ENCODE measurements at regions not wholly inside any gene's neighbourhood (a gene's known extent, or its start where the extent isn't known, plus 50 kb on each side); places are given as distances from the start of the nearest gene placed in this dataset.

GRCh38 chr5:5980538-5980895 is 397.8 kb downstream of the MED10 start:
- Histone ChIP-seq H3K9me3 (ENCODE audit: control insufficient read depth, insufficient read depth, low read depth, low read length) (no peaks in the 10 kb centered on the region), H3K36me3 (ENCODE audit: control insufficient read depth in 2 of 2, insufficient read depth in 1 of 2, low read length in 2 of 2) (no peaks in the 10 kb centered on the region), H3K4me1 (ENCODE audit: control insufficient read depth, insufficient read depth, low read length) (no peaks in the 10 kb centered on the region), H3K27ac (ENCODE audit: extremely low read depth, low read depth, low read length) (no peak overlapping the region), H3K4me3 (ENCODE audit: low read depth, low read length) (no peak overlapping the region)
- ChIA-PET POLR2A (no interaction called here), CTCF (no interaction called here)
- TF ChIP-seq BCL11A (tag by site-specific recombination; IDR thresholded peaks at IDR 0.05; ENCODE audit: low read depth) (no peak), ZSCAN30 (tag by site-specific recombination; IDR thresholded peaks at IDR 0.05) (no peak), ZSCAN23 (tag by site-specific recombination; IDR thresholded peaks at IDR 0.05) (no peak), ZNF530 (tag by site-specific recombination; IDR thresholded peaks at IDR 0.05; ENCODE audit: low read depth) (no peak), RBAK (tag by site-specific recombination; IDR thresholded peaks at IDR 0.05) (no peak), ZNF394 (tag by site-specific recombination; IDR thresholded peaks at IDR 0.05; ENCODE audit: borderline replicate concordance) (no peak), ZNF610 (tag by site-specific recombination; IDR thresholded peaks at IDR 0.05; ENCODE audit: borderline replicate concordance) (no peak), ZNF169 (tag by site-specific recombination; IDR thresholded peaks at IDR 0.05) (no peak), YY2 (tag by site-specific recombination; IDR thresholded peaks at IDR 0.05) (no peak), REST (tag by site-specific recombination; IDR thresholded peaks at IDR 0.05) (no peak), REPIN1 (tag by site-specific recombination; IDR thresholded peaks at IDR 0.05; ENCODE audit: low read depth) (no peak)

- TF ChIP-seq SCRT1 (tag by site-specific recombination; IDR thresholded peaks at IDR 0.05; ENCODE audit: borderline replicate concordance) (no peak), ZNF148 (tag by site-specific recombination; IDR thresholded peaks at IDR 0.05; ENCODE audit: borderline replicate concordance) (no peak), ZBTB10 (tag by site-specific recombination; IDR thresholded peaks at IDR 0.05) (no peak), AEBP2 (tag by site-specific recombination; IDR thresholded peaks at IDR 0.05; ENCODE audit: borderline replicate concordance) (no peak), ZNF623 (tag by site-specific recombination; IDR thresholded peaks at IDR 0.05) (no peak), SP3 (tag by site-specific recombination; IDR thresholded peaks at IDR 0.05) (no peak), BCL11B (tag by site-specific recombination; IDR thresholded peaks at IDR 0.05; ENCODE audit: low read depth) (no peak), ZNF580 (tag by site-specific recombination; IDR thresholded peaks at IDR 0.05) (no peak), ZNF621 (tag by site-specific recombination; IDR thresholded peaks at IDR 0.05) (no peak), ZNF324 (tag by site-specific recombination; IDR thresholded peaks at IDR 0.05) (no peak)
- Histone ChIP-seq H3K36me3 (ENCODE audit: control insufficient read depth in 2 of 2, insufficient read depth in 1 of 2, low read length in 2 of 2) (no peaks in the 10 kb centered on the region), H3K27ac (ENCODE audit: extremely low read depth, low read depth, low read length) (no peak overlapping the region), H3K4me3 (ENCODE audit: low read depth, low read length) (no peak overlapping the region), H3K4me1 (ENCODE audit: control insufficient read depth, insufficient read depth, low read length) (no peaks in the 10 kb centered on the region), H3K9me3 (ENCODE audit: control insufficient read depth, insufficient read depth, low read depth, low read length) (no peaks in the 10 kb centered on the region)
- POLR2A ChIA-PET, result no interaction called here
- CTCF ChIA-PET, result no interaction called here
These were observed 398.4 kb downstream of the MED10 start for GRCh38 chr5:5979761-5980537.
